ENCODE measurements at regions not wholly inside any gene's neighbourhood (a gene's known extent, or its start where the extent isn't known, plus 50 kb on each side); places are given as distances from the start of the nearest gene placed in this dataset.

- Histone ChIP-seq H3K4me3 (no peak overlapping the region), H3K27ac (no peak overlapping the region), H3K9me3 (no peaks in the 10 kb centered on the region), H3K36me3 (no peaks in the 10 kb centered on the region), H3K27me3 (replicated peaks; ENCODE audit: insufficient read depth) (no peaks in the 10 kb centered on the region), H3K4me1 (replicated peaks) (no peaks in the 10 kb centered on the region)
- intact Hi-C loops (cut with DNase I), result no loop called here
- no peak for TF ChIP-seq POLR2AphosphoS5 (IDR thresholded peaks at IDR 0.05)
- TF ChIP-seq, protein P1, sequence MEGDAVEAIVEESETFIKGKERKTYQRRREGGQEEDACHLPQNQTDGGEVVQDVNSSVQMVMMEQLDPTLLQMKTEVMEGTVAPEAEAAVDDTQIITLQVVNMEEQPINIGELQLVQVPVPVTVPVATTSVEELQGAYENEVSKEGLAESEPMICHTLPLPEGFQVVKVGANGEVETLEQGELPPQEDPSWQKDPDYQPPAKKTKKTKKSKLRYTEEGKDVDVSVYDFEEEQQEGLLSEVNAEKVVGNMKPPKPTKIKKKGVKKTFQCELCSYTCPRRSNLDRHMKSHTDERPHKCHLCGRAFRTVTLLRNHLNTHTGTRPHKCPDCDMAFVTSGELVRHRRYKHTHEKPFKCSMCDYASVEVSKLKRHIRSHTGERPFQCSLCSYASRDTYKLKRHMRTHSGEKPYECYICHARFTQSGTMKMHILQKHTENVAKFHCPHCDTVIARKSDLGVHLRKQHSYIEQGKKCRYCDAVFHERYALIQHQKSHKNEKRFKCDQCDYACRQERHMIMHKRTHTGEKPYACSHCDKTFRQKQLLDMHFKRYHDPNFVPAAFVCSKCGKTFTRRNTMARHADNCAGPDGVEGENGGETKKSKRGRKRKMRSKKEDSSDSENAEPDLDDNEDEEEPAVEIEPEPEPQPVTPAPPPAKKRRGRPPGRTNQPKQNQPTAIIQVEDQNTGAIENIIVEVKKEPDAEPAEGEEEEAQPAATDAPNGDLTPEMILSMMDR (IDR thresholded peaks at IDR 0.05), result no peak
- no peak for TF ChIP-seq POLR2A (IDR thresholded peaks at IDR 0.05)
- DNase-seq (ENCODE audit: low spot score), result no peak
Observed at GRCh38 chr2:187679454-187679853, 125.2 kb upstream of the TFPI start.

GRCh38 chr2:187684174-187684573, 129.9 kb upstream of the TFPI start:
- TF ChIP-seq, protein P1 (IDR thresholded peaks at IDR 0.05), result no peak
- TF ChIP-seq POLR2AphosphoS5 (IDR thresholded peaks at IDR 0.05) (no peak), POLR2A (IDR thresholded peaks at IDR 0.05) (no peak)
- Histone ChIP-seq H3K9me3 (no peaks in the 10 kb centered on the region), H3K36me3 (no peaks in the 10 kb centered on the region), H3K27ac (no peak overlapping the region), H3K27me3 (replicated peaks; ENCODE audit: insufficient read depth) (no peaks in the 10 kb centered on the region), H3K4me1 (replicated peaks) (no peaks in the 10 kb centered on the region), H3K4me3 (no peak overlapping the region)
- 45% methylated on average over 1 of the region's 1 CpG for WGBS
- no peak for DNase-seq (ENCODE audit: low spot score)
- intact Hi-C loops (cut with DNase I), result no loop called here

- Histone ChIP-seq H3K36me3 (no peaks in the 10 kb centered on the region), H3K4me1 (replicated peaks) (no peaks in the 10 kb centered on the region), H3K4me3 (no peak overlapping the region), H3K9me3 (no peaks in the 10 kb centered on the region), H3K27ac (no peak overlapping the region), H3K27me3 (replicated peaks; ENCODE audit: insufficient read depth) (no peaks in the 10 kb centered on the region)
- intact Hi-C loops (cut with DNase I), result no loop called here
- TF ChIP-seq POLR2AphosphoS5 (IDR thresholded peaks at IDR 0.05) (no peak), POLR2A (IDR thresholded peaks at IDR 0.05) (no peak)
- TF ChIP-seq, protein P1 (IDR thresholded peaks at IDR 0.05), result no peak
- DNase-seq (ENCODE audit: low spot score), result no peak
- WGBS, result 86% methylated on average over 6 of the region's 6 CpGs
Observed at GRCh38 chr2:187686416-187687024, 132.3 kb upstream of the TFPI start.

GRCh38 chr2:187687585-187687984, 133.3 kb upstream of the TFPI start:
- WGBS, result 89% methylated on average over 2 of the region's 2 CpGs
- Histone ChIP-seq H3K9me3 (no peaks in the 10 kb centered on the region), H3K4me1 (replicated peaks) (no peaks in the 10 kb centered on the region), H3K27me3 (replicated peaks; ENCODE audit: insufficient read depth) (no peaks in the 10 kb centered on the region), H3K4me3 (no peak overlapping the region), H3K27ac (no peak overlapping the region), H3K36me3 (no peaks in the 10 kb centered on the region)
- no peak for TF ChIP-seq POLR2AphosphoS5 (IDR thresholded peaks at IDR 0.05)
- TF ChIP-seq, protein P1 (IDR thresholded peaks at IDR 0.05), result no peak
- TF ChIP-seq POLR2A (IDR thresholded peaks at IDR 0.05), result no peak
- no peak for DNase-seq (ENCODE audit: low spot score)
- intact Hi-C loops (cut with DNase I), result no loop called here

DNA sequence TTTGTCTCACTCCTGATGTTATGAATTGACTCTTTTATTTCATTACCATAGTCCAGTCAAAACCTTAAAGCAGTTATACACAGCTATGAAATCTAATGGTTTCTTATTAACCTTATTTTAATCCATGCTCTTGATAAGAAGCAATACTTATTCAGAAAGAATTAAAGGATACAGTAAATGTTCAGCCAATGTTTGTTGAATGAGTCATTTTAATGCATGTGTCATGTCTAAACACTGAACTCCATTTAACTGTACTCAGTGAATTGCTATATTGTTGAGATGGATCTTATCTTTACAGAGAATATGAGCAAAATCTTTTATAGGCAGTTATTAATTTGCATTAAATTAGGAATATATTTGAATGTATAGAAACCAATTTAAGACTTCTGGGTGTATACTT, 135.1 kb upstream of the TFPI start:
- intact Hi-C loops (cut with DNase I), result no loop called here
- no peak for DNase-seq (ENCODE audit: low spot score)
- Histone ChIP-seq H3K27me3 (replicated peaks; ENCODE audit: insufficient read depth) (no peaks in the 10 kb centered on the region), H3K9me3 (no peaks in the 10 kb centered on the region), H3K36me3 (no peaks in the 10 kb centered on the region), H3K4me3 (no peak overlapping the region), H3K4me1 (replicated peaks) (no peaks in the 10 kb centered on the region), H3K27ac (no peak overlapping the region)
- TF ChIP-seq POLR2AphosphoS5 (IDR thresholded peaks at IDR 0.05), result no peak
- TF ChIP-seq, protein P1 (IDR thresholded peaks at IDR 0.05), result no peak
- no peak for TF ChIP-seq POLR2A (IDR thresholded peaks at IDR 0.05)
